PC-9 (cell line): ENCODE measurements at regions not wholly inside any gene's neighbourhood (a gene's known extent, or its start where the extent isn't known, plus 50 kb on each side); places are given as distances from the start of the nearest gene placed in this dataset.

Source experiments
- BruUV-seq: library from RNA; stranded (reverse); fragments of 400-500 nt; replicated peaks from 2 replicates; lab custom pipeline; 2021; lab: Mats Ljungman, UMichigan
- CTCF ChIA-PET: fragments of 300-600 bp; sonication (Branson Sonifier 250); formaldehyde crosslinking; loops from one replicate; lab custom pipeline; 2022; ENCODE audit warnings: antibody characterized with exemption; lab: Charles Lee
- POLR2A ChIA-PET: fragments of 300-600 bp; sonication (Branson Sonifier 250); formaldehyde crosslinking; loops from one replicate; lab custom pipeline; 2022; ENCODE audit warnings: antibody characterized with exemption; ENCODE audit not compliant: unreplicated experiment; lab: Charles Lee
- DNase-seq, 2 experiments: peaks; one replicate each; pipeline versions ENCODE4 v3.0.0 to v3.0.0-alpha.2; 2015 to 2022; ENCODE audit warnings: mixed read lengths in 1 of 2
- H2AFZ ChIP-seq: fragments of 200-600 bp; sonication (generic); 2 replicates; pipeline ENCODE4 v1.8.1; 2017; ENCODE audit warnings: antibody characterized with exemption
- H3F3A ChIP-seq: fragments of 200-600 bp; sonication (generic); 2 replicates; pipeline ENCODE4 v1.8.1; 2017; ENCODE audit warnings: antibody characterized with exemption, mild to moderate bottlenecking, low read depth; ENCODE audit not compliant: insufficient read depth
- H3K27ac ChIP-seq: fragments of 200-600 bp; sonication (generic); 2 replicates; pipeline ENCODE4 v1.6.1; 2016; ENCODE audit warnings: mixed run types
- H3K27me3 ChIP-seq: fragments of 200-600 bp; sonication (generic); 2 replicates; pipeline ENCODE4 v1.6.1; 2016; ENCODE audit warnings: low read depth, mixed run types; ENCODE audit not compliant: insufficient read depth
- H3K36me3 ChIP-seq: fragments of 200-600 bp; sonication (generic); 2 replicates; pipeline ENCODE4 v1.6.1; 2016; ENCODE audit warnings: low read depth, mixed run types
- H3K4me1 ChIP-seq: fragments of 200-600 bp; sonication (generic); replicated peaks from 2 replicates; pipeline ENCODE4 v1.6.1; 2016; ENCODE audit warnings: mixed run types; ENCODE audit not compliant: insufficient read depth
- H3K4me2 ChIP-seq: fragments of 200-600 bp; sonication (generic); 2 replicates; pipeline ENCODE4 v1.6.1; 2017; ENCODE audit warnings: mixed run types
- H3K4me3 ChIP-seq: fragments of 200-600 bp; sonication (generic); 2 replicates; pipeline ENCODE4 v1.6.1; 2016; ENCODE audit warnings: mixed run types
- H3K79me2 ChIP-seq: fragments of 200-600 bp; sonication (generic); 2 replicates; pipeline ENCODE4 v1.6.1; 2017; ENCODE audit warnings: low read depth, mixed run types
- H3K9me2 ChIP-seq: fragments of 200-600 bp; sonication (generic); 2 replicates; pipeline ENCODE4 v1.8.1; 2017; ENCODE audit warnings: mild to moderate bottlenecking; ENCODE audit not compliant: insufficient read depth
- H3K9me3 ChIP-seq: fragments of 200-600 bp; sonication (generic); 2 replicates; pipeline ENCODE4 v1.8.1; 2016; ENCODE audit warnings: low read depth; ENCODE audit not compliant: insufficient read depth
- H4K20me1 ChIP-seq: fragments of 200-600 bp; sonication (generic); 2 replicates; pipeline ENCODE4 v1.8.1; 2017; ENCODE audit not compliant: insufficient read depth
- EZH2 ChIP-seq: fragments of 200-600 bp; sonication (generic); IDR thresholded peaks from 2 replicates; pipeline ENCODE4 v1.8.0; 2017; ENCODE audit warnings: antibody characterized with exemption, low read depth
- intact Hi-C: fragments of 100-400 bp; cut with micrococcal nuclease; formaldehyde crosslinking; loops from one replicate; pipeline ENCODE4 v1.10.0; 2022; ENCODE audit not compliant: unreplicated experiment
- TF ChIP-seq, protein P1 (sequence below): fragments of 200-600 bp; sonication (generic); conservative IDR thresholded peaks from 2 replicates; pipeline ENCODE4 v1.6.1; 2017; ENCODE audit warnings: mixed run types, antibody characterized with exemption, mild to moderate bottlenecking, moderate library complexity

DNA sequence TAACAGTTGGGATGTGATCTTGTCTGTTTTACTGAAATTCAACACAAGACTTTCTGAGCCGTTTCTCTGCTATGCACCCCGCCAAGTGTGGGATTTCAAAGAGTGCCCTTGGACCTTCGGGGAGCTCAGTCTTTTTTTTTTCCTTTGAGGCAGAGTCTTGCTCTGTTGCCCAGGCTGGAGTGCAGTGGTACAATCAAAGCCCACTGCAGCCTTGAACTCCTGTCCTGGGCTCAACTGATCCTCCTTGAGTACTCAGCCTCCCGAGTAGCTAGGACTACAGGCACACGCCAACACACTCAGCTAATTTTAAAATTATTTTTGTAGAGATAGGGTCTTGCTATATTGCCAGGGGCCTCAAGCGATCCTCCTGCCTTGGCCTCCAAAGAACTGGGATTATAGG is 162.9 kb downstream of the BAMBI start:
- Histone ChIP-seq H2AFZ (no peak overlapping the region), H3K36me3 (no peaks in the 10 kb centered on the region), H3F3A (no peaks in the 10 kb centered on the region), H3K4me2 (no peak overlapping the region), H3K27me3 (no peaks in the 10 kb centered on the region), H3K9me3 (no peaks in the 10 kb centered on the region), H4K20me1 (no peaks in the 10 kb centered on the region), H3K27ac (no peak overlapping the region), H3K9me2 (no peaks in the 10 kb centered on the region), H3K4me3 (no peak overlapping the region), H3K79me2 (no peaks in the 10 kb centered on the region), H3K4me1 (no peaks in the 10 kb centered on the region)
- no peak for DNase-seq
- intact Hi-C loops: no loop called here
- POLR2A ChIA-PET: no interaction called here
- BruUV-seq: no TSS peak
- TF ChIP-seq, protein P1, sequence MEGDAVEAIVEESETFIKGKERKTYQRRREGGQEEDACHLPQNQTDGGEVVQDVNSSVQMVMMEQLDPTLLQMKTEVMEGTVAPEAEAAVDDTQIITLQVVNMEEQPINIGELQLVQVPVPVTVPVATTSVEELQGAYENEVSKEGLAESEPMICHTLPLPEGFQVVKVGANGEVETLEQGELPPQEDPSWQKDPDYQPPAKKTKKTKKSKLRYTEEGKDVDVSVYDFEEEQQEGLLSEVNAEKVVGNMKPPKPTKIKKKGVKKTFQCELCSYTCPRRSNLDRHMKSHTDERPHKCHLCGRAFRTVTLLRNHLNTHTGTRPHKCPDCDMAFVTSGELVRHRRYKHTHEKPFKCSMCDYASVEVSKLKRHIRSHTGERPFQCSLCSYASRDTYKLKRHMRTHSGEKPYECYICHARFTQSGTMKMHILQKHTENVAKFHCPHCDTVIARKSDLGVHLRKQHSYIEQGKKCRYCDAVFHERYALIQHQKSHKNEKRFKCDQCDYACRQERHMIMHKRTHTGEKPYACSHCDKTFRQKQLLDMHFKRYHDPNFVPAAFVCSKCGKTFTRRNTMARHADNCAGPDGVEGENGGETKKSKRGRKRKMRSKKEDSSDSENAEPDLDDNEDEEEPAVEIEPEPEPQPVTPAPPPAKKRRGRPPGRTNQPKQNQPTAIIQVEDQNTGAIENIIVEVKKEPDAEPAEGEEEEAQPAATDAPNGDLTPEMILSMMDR: no peak
- TF ChIP-seq EZH2: no peak
- CTCF ChIA-PET: no interaction called here

DNA sequence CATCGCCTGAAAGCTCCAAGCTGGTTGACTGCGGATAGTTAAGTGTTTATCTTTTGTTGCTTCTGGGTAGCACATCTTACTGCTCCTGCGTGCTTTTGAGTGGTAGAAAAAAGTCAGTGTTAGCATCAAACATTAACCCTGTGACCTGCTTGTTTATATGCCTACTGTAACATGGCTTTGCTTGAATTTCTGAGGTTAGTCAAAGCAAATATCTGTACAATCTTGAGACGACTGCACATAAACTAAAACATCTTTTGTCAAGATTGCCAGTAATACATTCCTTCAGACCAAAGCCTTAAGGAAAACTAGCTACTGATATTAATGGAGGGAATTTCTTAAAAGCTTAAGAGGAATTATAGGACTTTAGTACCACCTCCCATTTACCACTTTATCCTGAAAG is 163.7 kb downstream of the BAMBI start:
- no peaks in the 10 kb centered on the region for H3K27me3 ChIP-seq
- H3K4me2 ChIP-seq: no peak overlapping the region
- no peaks in the 10 kb centered on the region for H3K4me1 ChIP-seq
- ChIA-PET POLR2A (no interaction called here), CTCF (interaction anchor here (0.6 kb wide), 1 partner anchor 179 kb away, joined by 3 read pairs; no protein-coding TSS in a partner anchor)
- no peaks in the 10 kb centered on the region for H4K20me1 ChIP-seq
- H3F3A ChIP-seq: no peaks in the 10 kb centered on the region
- H3K4me3 ChIP-seq: no peak overlapping the region
- H3K9me3 ChIP-seq: no peaks in the 10 kb centered on the region
- TF ChIP-seq EZH2: no peak
- no peaks in the 10 kb centered on the region for H3K36me3 ChIP-seq
- no peak overlapping the region for H2AFZ ChIP-seq
- no peaks in the 10 kb centered on the region for H3K9me2 ChIP-seq
- no peak for DNase-seq
- BruUV-seq: no TSS peak
- no peak overlapping the region for H3K27ac ChIP-seq
- no peaks in the 10 kb centered on the region for H3K79me2 ChIP-seq
- intact Hi-C loops: no loop called here

GRCh38 chr10:28841625-28842024 is 164.3 kb downstream of the BAMBI start:
- no peak overlapping the region for H2AFZ ChIP-seq
- H4K20me1 ChIP-seq: no peaks in the 10 kb centered on the region
- no peaks in the 10 kb centered on the region for H3K9me2 ChIP-seq
- TF ChIP-seq, protein P1: no peak
- TF ChIP-seq EZH2: no peak
- no peaks in the 10 kb centered on the region for H3K4me1 ChIP-seq
- H3K4me3 ChIP-seq: no peak overlapping the region
- intact Hi-C loops: no loop called here
- H3K9me3 ChIP-seq: no peaks in the 10 kb centered on the region
- no peak for DNase-seq
- no peak overlapping the region for H3K4me2 ChIP-seq
- no peaks in the 10 kb centered on the region for H3K27me3 ChIP-seq
- H3K36me3 ChIP-seq: no peaks in the 10 kb centered on the region
- CTCF ChIA-PET: interaction anchor here (0.6 kb wide), 1 partner anchor 178 kb away, joined by 3 read pairs; no protein-coding TSS in a partner anchor
- H3K27ac ChIP-seq: no peak overlapping the region
- POLR2A ChIA-PET: no interaction called here
- H3K79me2 ChIP-seq: no peaks in the 10 kb centered on the region
- BruUV-seq: no TSS peak
- H3F3A ChIP-seq: no peaks in the 10 kb centered on the region

DNA sequence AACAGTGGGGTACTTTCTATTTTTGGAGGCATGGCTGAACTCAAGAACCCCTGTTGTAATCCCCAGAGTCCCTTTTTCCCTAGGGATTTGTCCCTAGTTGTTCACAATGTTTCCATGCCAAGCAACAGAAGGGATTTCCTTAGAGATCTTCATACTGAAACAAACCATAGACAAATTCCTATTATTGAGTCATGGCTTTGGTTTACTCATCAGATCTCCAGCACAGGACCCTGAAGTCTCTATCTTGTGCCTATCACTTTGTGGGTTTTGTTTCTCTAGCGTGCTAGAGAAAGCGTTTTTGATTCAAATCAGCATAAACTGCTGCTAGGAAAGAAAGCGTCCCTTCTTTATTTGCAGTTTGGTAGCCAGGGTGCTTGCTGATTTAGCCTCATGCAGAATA is 165.0 kb downstream of the BAMBI start:
- H3K4me2 ChIP-seq: no peak overlapping the region
- H3K9me2 ChIP-seq: no peaks in the 10 kb centered on the region
- intact Hi-C loops: no loop called here
- no peaks in the 10 kb centered on the region for H3K9me3 ChIP-seq
- no TSS peak for BruUV-seq
- no peaks in the 10 kb centered on the region for H3K36me3 ChIP-seq
- H3K27ac ChIP-seq: no peak overlapping the region
- no peak for DNase-seq
- H4K20me1 ChIP-seq: no peaks in the 10 kb centered on the region
- ChIA-PET CTCF (no interaction called here), POLR2A (no interaction called here)
- TF ChIP-seq, protein P1: no peak
- TF ChIP-seq EZH2: no peak
- H3K27me3 ChIP-seq: no peaks in the 10 kb centered on the region
- H3K79me2 ChIP-seq: no peaks in the 10 kb centered on the region
- no peak overlapping the region for H2AFZ ChIP-seq
- no peaks in the 10 kb centered on the region for H3F3A ChIP-seq
- H3K4me1 ChIP-seq: no peaks in the 10 kb centered on the region
- H3K4me3 ChIP-seq: no peak overlapping the region
